GM10248 (cell line): ENCODE measurements at regions not wholly inside any gene's neighbourhood (a gene's known extent, or its start where the extent isn't known, plus 50 kb on each side); places are given as distances from the start of the nearest gene placed in this dataset.
"Not testable (repeated sequence)": the region's sequence is repeated elsewhere in the genome, so short reads cannot be mapped to it uniquely, and the experiment has no call there.

Experiments
- CTCF ChIA-PET: fragments of 300-600 bp; sonication (Branson Sonifier 250); formaldehyde crosslinking; extraction: SDS; loops from one replicate; lab custom pipeline; 2021; ENCODE audit warnings: antibody characterized with exemption; lab: Yijun Ruan, JAX
- POLR2A ChIA-PET: fragments of 350-650 bp; sonication (Branson Sonifier 250); formaldehyde crosslinking; extraction: SDS; loops from one replicate; lab custom pipeline; 2020; ENCODE audit warnings: antibody characterized with exemption; lab: Yijun Ruan, JAX
- DNase-seq: peaks from one replicate; pipeline ENCODE4 v3.0.0; 2012; ENCODE audit errors: extremely low spot score
- TF ChIP-seq, protein P1 (sequence below): IDR thresholded peaks from 2 replicates; pipeline ENCODE4 v1.5.1; 2012; ENCODE audit warnings: mild to moderate bottlenecking, low read depth; ENCODE audit errors: extremely low read depth, missing control alignments, control extremely low read depth

DNA sequence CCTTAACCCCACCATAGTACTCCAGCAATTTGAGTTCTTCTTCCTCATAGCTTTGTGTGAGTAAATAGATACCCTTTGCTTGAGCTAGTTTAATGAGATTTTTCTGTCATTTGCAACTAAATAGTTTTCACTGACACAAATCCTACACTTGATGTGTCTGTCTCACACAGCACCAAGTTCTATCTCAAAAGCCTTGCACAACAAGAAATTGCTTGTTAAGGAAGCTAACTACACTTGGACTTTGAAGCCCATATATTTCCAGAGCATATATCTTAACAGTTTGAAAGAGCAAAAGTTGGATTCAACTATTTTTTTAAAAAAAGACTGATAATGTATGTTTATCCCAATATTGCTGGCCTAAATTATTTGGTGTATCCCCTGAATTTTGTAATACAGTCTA, 459.2 kb downstream of the ACTL7B start:
- DNase-seq: no peak
- TF ChIP-seq, protein P1, sequence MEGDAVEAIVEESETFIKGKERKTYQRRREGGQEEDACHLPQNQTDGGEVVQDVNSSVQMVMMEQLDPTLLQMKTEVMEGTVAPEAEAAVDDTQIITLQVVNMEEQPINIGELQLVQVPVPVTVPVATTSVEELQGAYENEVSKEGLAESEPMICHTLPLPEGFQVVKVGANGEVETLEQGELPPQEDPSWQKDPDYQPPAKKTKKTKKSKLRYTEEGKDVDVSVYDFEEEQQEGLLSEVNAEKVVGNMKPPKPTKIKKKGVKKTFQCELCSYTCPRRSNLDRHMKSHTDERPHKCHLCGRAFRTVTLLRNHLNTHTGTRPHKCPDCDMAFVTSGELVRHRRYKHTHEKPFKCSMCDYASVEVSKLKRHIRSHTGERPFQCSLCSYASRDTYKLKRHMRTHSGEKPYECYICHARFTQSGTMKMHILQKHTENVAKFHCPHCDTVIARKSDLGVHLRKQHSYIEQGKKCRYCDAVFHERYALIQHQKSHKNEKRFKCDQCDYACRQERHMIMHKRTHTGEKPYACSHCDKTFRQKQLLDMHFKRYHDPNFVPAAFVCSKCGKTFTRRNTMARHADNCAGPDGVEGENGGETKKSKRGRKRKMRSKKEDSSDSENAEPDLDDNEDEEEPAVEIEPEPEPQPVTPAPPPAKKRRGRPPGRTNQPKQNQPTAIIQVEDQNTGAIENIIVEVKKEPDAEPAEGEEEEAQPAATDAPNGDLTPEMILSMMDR: no peak
- POLR2A ChIA-PET: no interaction called here
- CTCF ChIA-PET: interaction anchor here (0.7 to 1.5 kb wide), 2 partner anchors 9 to 14 kb away, joined by 3 read pairs; no protein-coding TSS in a partner anchor

DNA sequence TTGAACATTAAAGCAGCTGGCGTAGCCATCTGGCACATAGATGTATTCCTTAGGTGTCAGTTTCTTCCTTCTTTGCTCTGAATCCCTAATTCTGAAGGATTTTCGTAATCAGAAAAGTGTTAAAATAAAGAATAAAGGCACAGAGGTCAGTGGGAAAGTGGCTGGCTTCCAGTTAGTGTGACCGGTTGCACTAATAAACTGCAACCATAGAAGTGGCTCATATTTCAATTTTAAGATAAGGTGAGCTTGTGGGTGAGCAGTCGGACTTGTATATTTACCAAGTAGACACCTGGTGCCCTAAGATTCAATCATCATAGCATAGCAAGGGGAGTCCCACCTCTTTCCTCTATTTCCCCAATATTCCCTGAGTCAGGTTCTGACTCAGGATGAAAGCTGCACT, 459.6 kb downstream of the ACTL7B start:
- TF ChIP-seq, protein P1: no peak
- CTCF ChIA-PET: interaction anchor here (0.7 to 1.5 kb wide), 2 partner anchors 9 to 14 kb away, joined by 3 read pairs; no protein-coding TSS in a partner anchor
- DNase-seq: no peak
- POLR2A ChIA-PET: no interaction called here

DNA sequence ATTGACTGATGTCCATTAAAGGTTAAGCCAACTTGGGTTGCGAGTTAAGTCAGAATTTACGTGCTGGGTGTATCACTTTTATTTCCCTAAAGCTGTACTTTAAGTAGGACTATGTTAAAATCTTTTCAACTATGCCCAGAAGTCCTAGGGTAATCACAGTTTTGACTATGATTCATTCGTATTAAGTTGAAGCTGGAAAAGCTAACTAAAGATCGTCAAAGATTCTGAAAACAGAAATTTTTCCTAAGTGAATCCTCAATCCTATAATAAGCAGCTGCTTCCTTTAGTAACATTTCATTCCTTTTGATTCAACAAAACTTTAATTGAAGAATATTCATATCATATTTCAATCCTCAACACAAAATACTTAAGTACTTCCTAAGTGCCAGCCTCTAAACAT, 460.4 kb downstream of the ACTL7B start:
- DNase-seq: no peak
- TF ChIP-seq, protein P1: no peak
- ChIA-PET CTCF (interaction anchor here (1.5 to 1.8 kb wide), 2 partner anchors 15 to 33 kb away, joined by 3 to 5 read pairs; no protein-coding TSS in a partner anchor), POLR2A (no interaction called here)

DNA sequence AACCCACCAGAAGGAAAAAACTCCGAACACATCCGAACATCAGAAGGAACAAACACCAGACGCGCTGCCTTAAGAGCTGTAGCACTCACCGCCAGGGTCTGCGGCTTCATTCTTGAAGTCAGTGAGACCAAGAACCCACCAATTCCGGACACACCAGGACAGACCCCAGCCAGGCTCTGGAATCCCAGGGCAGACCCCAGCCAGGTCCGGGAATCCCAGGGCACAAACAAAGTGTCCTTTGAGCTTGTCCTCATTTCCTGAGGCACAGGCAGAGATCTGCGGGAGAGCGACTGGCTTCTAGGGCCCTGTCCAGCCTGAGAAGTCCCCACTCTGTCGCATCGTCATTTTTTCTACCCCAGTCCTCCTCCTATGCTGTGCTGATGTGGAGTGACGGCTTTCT, 461.1 kb downstream of the ACTL7B start:
- DNase-seq: no peak
- CTCF ChIA-PET: interaction anchor here (1.8 kb wide), 1 partner anchor 34 kb away, joined by 5 read pairs; no protein-coding TSS in a partner anchor
- POLR2A ChIA-PET: no interaction called here
- TF ChIP-seq, protein P1: no peak

DNA sequence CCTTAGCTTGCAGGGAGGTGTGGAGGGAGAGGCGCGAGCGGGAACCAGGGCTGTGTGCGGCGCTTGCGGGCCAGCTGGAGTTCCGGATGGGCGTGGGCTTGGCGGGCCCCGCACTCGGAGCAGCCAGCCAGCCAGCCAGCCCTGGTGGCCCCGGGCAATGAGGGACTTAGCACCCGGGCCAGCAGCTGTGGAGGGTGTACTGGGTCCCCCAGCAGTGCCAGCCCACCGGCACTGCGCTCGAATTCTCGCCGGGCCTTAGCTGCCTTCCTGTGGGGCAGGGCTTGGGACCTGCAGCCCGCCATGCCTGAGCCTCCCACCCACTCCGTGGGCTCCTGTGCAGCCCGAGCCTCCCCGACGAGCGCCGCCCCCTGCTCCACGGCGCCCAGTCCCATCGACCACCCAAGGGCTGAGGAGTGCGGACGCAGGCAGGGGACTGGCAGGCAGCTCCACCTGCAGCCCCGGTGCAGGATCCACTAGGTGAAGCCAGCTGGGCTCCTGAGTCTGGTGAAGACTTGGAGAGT, 462.2 kb downstream of the ACTL7B start:
- DNase-seq, CTCF ChIA-PET, POLR2A ChIA-PET: not testable (repeated sequence)

DNA sequence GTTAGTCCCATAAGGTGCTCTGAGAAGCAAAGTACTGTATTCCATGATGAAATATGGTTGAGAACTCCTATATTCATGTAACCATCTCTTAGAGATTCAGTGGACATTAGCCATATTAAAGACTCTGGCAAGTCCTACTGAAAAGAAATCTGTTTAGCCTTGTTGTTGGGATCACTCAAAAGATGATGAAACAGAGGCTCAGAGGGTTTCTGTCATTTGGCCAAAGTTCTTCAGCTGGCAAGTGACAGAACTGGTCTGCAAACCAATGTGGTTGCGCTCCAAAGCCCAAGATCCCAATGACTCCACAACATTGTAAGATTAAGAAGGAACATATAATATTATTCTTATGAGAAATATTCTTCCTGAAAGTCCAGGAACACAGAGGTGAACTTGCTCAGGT, 462.9 kb downstream of the ACTL7B start:
- TF ChIP-seq, protein P1: no peak
- DNase-seq: no peak
- POLR2A ChIA-PET: no interaction called here
- CTCF ChIA-PET: interaction anchor here (1.0 kb wide), 1 partner anchor 10 kb away, joined by 3 read pairs; no protein-coding TSS in a partner anchor

DNA sequence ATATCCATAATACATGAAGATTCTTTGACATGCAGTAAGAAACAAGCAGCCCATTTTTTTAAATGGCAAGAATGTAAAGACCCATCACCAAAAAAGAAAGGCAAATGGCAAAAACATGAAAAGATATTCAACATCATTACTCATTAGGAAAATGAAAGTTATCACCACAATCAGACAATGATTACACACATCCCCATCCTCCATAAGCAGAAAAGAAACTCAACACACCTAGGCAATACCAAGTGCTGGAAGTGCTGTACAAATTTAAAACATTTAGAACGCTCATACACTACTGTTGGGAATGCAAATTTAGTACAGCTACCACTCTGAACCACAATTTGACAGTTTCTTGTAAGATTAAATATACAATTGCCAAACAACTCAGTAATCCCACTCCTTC, 466.7 kb downstream of the ACTL7B start:
- CTCF ChIA-PET: no interaction called here
- DNase-seq: no peak
- TF ChIP-seq, protein P1: no peak
- POLR2A ChIA-PET: no interaction called here
